ENCODE measurements at regions not wholly inside any gene's neighbourhood (a gene's known extent, or its start where the extent isn't known, plus 50 kb on each side); places are given as distances from the start of the nearest gene placed in this dataset.
"Not testable (repeated sequence)": the region's sequence is repeated elsewhere in the genome, so short reads cannot be mapped to it uniquely, and the experiment has no call there.

GRCh38 chr16:88268186-88268970 lies 114.4 kb upstream of the ZNF469 start:
- DNase-seq (ENCODE audit: low spot score): not testable (repeated sequence)

GRCh38 chr16:88270171-88270790 lies 112.5 kb upstream of the ZNF469 start:
- DNase-seq (ENCODE audit: low spot score): not testable (repeated sequence)

GRCh38 chr16:88271296-88271695 lies 111.5 kb upstream of the ZNF469 start:
- DNase-seq (ENCODE audit: low spot score): not testable (repeated sequence)

DNA sequence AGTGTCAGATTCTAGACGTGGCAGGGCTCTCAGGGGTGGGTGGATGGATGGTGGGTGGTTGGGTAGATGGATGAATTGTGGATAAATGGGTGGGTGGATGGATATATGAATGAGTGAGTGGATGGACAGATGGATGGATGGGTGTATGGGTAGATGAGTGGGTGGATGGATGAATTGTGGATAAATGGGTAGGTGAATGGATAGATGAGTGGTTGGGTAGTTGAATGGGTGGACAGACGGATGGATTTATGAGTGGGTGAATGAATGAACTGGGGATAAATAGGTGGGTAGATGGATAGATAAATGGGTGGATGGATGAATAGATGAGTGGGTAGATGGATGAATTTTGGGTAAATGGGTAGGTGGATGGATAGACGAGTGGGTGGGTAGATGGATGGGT lies 111.0 kb upstream of the ZNF469 start:
- DNase-seq (ENCODE audit: low spot score): not testable (repeated sequence)

- not testable (repeated sequence) for DNase-seq (ENCODE audit: low spot score)
Observed at GRCh38 chr16:88272437-88272836, 110.3 kb upstream of the ZNF469 start.

GRCh38 chr16:88274126-88274750 lies 108.5 kb upstream of the ZNF469 start:
- DNase-seq (ENCODE audit: low spot score): not testable (repeated sequence)

DNA sequence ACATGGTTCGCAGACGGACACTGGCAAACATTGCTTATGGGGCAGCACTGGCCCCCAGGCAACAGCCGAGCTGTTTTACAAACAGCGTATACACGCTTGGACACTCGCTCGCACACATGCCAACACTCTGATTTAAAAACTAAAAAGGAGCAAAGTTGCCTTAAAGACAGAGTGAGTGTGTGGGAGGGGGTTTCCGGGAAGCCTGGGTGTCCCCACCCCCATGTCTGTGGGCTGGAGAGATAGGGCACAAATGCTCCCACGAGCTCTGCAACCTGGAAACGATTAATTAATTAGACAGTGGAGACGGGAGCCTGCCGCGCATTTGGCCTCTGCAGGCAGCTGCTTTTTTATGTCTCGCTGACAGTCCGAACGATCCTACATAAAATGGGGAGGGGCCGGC lies 107.9 kb upstream of the ZNF469 start:
- no peak for DNase-seq (ENCODE audit: low spot score)

GRCh38 chr16:88275336-88276122 lies 107.2 kb upstream of the ZNF469 start:
- not testable (repeated sequence) for DNase-seq (ENCODE audit: low spot score)

- not testable (repeated sequence) for DNase-seq (ENCODE audit: low spot score)
Observed at GRCh38 chr16:88276123-88276588, 106.6 kb upstream of the ZNF469 start.

- DNase-seq (ENCODE audit: low spot score): no peak
Observed at GRCh38 chr16:88276591-88276990, 106.2 kb upstream of the ZNF469 start.

GRCh38 chr16:88279998-88280397 lies 102.8 kb upstream of the ZNF469 start:
- DNase-seq (ENCODE audit: low spot score): no peak

- DNase-seq (ENCODE audit: low spot score): no peak
Observed at GRCh38 chr16:88281858-88282563, 100.7 kb upstream of the ZNF469 start.

GRCh38 chr16:88282564-88283395 lies 100.0 kb upstream of the ZNF469 start:
- DNase-seq (ENCODE audit: low spot score): no peak

DNA sequence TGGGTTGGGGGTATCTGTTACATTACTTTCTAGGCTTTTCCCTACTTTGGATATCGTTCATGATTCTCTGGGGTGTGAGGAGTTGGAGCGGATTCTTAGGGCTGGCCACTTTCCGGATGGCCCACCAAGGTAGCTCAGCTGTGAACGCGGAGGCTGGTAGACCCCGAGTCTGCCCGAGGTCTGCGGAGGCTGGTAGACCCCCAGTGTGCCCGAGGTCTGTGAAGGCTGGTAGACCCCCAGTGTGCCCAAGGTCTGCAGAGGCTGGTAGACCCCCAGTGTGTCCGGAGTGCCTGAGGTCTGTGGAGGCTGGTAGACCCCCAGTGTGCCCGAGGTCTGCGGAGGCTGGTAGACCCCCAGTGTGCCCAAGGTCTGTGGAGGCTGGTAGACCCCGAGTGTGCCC lies 99.2 kb upstream of the ZNF469 start:
- no peak for DNase-seq (ENCODE audit: low spot score)

DNA sequence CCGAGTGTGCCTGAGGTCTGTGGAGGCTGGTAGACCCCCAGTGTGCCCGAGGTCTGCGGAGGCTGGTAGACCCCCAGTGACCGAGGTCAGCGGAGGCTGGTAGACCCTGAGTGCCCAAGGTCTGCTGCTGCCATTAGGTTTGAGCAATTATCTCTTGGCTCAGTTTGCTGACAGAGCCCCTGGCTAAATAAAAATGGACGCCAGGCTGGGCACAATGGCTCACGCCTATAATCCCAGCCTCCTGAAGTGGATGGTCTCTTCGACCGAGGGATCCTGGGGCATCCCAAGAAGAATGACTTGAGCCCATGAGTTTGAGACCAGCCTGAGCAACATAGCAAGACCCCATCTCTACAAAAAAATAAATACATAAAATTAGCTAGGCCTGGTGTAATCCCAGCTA lies 98.7 kb upstream of the ZNF469 start:
- no peak for DNase-seq (ENCODE audit: low spot score)

DNA sequence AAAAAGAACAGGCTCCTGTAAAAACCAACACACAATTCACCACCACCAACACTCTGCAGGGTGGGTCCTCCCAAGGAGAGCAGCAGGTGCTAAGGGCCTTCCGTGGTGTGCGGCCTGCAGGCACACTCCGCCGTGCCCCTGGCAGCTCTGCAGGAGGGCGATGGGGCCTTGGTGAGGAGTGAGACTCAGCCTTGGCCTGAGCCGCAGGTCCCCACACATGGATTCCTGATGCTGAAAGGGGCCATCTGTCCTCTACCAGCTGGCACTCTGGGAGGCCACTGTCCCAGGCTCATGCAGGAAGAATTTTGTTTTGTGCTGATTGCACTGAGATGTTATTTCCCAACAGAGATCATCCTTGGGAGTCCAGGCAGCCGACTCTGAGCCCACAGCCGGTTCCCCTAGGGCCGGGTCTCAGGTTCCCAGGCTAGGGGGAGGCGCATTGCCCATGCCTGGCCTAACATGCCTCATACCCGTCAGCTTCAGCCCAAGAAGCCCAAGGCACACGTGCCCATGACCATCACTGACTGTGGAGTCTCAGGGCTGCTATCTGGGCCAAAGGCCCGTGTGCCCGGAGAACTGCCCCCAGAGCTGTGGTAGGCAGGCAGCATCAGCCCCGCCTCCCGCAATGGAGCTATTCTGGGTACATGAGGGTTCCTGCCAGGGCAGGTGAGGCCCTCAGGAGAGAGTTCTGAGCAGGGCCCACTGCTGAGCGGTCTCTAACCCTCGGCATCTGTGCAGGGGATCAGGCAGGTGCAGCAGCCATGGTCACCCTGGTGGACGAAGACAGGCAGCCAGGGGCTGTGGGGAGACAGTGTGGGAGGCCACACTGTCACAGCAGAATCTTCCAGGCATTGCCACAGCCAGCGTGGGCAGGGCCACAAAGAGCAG lies 97.9 kb upstream of the ZNF469 start:
- DNase-seq (ENCODE audit: low spot score): no peak

DNA sequence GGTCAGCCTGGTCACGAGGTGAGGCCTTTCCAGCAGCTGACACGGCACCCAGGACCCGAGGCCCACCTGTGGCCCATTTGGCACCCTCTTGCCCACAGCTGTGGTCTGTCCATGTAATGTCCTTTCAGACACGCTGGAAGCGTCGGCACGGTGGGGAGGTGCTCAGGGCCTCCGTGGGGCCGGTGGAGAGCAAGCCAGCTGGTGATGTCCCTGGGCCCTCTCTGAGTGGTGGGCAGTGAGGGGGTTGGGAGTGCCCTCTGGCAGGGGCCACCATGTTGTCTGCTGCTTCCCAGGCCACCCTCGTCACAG lies 97.3 kb upstream of the ZNF469 start:
- DNase-seq (ENCODE audit: low spot score): no peak

DNA sequence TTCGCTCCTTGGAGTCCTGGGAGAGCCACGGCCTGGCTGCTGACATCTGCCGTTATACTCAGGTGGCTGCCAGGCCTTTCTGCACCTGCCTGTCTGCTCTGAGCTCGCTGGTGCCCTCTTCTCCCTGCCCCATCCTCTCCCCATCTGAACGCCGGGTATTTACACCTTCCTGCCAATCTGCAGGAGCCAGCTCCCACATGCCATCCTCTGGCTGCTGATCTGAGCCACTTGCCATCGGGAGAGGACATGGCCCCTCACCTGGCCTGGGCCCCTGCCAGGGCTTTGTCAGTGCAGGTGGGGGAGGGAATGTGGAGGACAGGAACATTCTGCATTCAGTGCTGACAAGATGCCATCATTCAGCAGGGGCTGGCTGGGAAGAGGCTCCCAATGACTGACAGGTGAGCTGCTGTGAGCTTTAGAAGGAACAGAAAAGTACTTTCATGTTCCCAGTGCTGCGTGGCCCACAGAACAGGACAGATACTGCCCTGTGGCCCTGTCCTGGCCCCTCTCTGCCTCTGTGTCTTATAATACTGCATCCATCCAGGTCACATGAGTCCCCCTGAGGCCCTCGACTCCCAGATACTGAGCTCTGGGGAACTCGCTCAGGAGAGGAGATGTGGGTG lies 96.3 kb upstream of the ZNF469 start:
- DNase-seq (ENCODE audit: low spot score): no peak

DNA sequence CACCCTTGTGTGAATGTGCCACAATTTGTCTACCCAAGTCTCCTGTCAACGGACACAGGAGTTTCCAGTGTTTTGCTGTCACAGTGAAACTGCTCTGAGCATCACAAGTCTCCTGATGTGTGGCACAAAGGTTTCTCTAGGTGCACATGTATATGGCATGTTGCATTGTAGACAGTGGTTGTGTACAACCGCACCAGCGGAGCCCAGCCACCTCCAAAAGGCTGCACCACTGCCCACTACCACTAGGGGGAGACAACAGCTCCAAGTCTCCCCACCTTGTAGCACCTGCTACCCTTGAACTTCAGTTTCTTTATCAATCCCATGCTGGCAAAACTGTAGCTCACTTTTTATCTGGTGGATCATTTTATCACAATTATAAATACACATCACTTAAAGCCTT lies 95.5 kb upstream of the ZNF469 start:
- no peak for DNase-seq (ENCODE audit: low spot score)
